ENCODE measurements at regions not wholly inside any gene's neighbourhood (a gene's known extent, or its start where the extent isn't known, plus 50 kb on each side); places are given as distances from the start of the nearest gene placed in this dataset.
"Not testable (repeated sequence)": the region's sequence is repeated elsewhere in the genome, so short reads cannot be mapped to it uniquely, and the experiment has no call there.

DNA sequence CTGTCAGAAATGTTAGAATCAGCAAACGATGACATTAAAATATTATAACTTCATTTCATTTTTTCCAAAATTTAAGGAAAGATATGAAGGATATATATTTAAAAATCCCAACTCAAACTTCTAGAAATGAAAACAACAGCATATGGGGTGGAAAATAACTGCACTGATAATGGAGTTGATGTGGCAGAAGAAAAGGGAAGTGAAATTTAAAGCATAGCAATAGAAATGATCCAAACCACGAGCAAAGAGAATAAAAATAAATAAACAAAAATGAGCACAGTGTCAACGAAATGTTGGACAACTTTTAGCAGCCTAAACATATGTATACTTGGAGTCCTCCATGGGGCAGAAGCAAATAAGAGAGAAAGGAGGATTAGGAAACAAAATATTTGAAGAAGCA lies 280.2 kb downstream of the KCNJ3 start:
- no peak for FAIRE-seq
- no peak for DNase-seq (ENCODE audit: insufficient read length, low spot score)

DNA sequence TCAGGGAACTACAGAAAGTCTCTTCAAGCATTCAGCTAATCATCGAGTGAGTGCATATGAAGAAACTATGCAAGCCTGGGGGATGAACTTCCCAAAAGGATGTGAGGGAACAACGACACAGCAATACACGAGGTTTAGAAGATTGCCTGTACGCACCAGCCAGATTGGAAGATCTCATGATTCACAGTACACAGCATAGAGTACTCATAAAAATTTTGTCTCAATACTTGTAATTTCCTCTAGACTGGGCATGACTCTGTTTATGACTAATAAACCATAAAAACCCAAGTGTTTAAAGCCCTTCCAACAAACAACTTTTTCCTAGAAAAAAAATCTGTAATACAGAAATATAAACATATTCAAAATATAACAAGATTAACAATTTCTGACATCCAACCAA lies 279.7 kb downstream of the KCNJ3 start:
- no peak for FAIRE-seq
- DNase-seq (ENCODE audit: insufficient read length, low spot score): no peak

DNA sequence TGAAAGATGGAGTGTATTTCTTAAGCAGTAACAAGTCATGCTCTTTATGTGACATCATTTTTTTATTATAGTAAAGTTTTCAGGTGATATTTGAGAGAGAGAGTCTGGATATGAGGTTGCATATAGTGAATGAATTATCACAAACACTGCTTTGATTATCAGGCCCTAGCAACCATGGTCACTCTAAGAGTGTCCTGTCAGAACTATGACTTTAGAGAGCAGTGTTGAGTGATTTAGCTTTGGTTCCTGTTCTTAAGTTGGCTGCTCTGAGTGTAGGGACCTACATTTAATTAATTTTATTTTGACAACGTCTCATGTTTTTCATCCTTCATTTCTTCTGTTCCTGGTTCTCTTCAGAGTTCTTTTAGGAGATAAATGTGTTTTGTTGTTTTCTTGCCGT lies 275.5 kb downstream of the KCNJ3 start:
- no peak for DNase-seq (ENCODE audit: insufficient read length, low spot score)
- FAIRE-seq: no peak

DNA sequence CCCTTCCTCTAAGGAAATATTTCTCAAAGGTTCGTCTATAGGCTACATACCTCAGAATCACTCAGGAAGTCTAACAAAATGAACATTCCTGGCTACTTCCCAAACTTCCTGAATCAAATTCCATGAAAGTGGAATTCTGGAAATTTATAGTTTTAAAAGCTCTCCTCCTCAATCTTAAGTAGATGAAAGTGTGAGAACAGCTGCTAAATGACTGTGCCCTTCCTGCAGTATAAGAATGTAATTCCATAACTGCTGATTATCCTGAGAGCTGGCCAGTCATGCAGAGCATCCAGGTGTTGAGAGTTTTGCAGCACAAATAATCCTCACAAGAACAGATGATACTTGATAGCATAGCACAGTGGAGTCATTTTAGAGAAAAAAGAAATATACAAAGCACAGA lies 265.0 kb downstream of the KCNJ3 start:
- DNase-seq (ENCODE audit: insufficient read length, low spot score): no peak
- FAIRE-seq: no peak

DNA sequence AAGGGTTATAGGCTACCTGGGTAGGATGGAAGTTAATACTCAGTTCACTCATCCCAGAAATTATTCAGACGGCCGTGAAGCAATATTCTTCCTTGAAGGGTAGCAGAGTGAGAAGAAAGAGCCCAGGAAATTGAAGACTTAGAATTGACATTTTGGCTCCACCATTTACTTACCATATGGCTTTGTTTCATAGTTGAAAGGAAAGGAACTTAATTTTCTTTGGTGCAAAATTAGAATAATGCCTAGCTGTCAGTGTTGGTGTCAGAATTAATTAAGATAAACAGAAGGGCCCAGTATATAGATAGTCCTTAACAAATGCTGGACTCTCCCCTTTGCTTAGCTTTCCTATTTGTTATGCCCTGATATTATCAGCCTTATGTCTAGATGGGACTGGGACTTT lies 263.2 kb downstream of the KCNJ3 start:
- no peak for DNase-seq (ENCODE audit: insufficient read length, low spot score)
- FAIRE-seq: no peak

DNA sequence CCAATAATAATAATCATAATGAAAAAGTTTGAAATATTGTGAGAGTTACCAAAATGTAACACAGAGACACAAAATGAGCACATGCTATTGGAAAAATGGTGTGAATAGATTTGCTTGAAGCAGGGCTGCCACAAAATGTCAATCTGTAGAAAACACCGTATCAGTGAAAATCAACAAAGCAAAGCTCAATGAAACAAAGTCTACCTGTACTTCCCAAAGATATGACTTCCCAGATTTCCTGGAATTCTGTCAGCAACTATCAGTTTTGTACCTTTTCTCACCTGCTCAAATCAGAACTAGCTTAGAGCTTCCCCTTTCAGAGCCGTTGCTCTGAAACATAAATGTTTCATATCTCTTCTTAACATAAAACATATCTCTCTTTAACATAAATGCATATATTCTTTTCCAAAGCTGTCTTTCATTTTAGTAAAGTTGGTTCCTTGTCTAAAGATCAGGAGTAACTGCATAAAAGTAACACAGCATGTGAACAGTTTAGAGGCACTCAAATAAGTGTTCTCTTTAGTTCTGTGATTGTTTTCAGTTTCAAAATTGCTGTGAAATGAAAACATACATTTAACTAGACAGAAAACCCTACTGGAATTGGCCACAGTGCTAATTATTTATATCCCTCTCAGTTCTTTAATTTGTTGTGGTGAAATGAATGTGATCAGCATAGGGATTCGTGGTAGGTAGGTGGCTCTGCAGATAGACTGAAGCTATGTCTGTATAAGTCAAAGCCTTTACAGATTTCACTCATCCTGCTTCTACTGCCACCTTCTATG lies 262.5 kb downstream of the KCNJ3 start:
- DNase-seq (ENCODE audit: insufficient read length, low spot score) (no peak), FAIRE-seq (no peak)

DNA sequence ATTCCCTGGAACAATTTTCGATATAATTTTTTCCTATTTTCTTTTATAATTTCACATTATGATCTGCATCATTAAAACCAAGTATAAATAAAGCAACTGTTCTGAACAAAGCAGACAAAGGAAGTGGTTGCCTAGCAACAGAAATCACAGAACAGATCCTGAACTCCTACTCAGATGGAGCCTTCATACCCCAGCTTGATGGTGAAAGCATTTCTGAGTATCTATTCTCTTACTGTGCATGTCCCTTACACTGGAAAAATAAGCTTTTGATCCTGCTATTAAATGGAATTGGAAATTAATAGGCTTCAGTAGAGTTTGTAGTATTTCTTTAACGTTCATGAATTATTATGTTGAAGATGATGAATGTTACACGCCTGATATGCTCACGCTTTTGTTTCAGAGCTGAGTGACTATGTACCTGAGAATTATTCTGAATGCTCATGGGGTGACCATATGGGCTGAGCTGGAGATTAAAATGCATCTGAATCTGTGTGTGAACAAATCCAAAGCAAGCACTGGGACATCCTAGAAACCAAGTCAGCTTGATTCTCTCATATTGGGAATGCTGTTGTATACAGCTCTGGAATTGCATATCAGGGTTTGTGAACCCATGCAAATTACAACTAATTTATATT lies 254.0 kb downstream of the KCNJ3 start:
- DNase-seq (ENCODE audit: insufficient read length, low spot score) (no peak), FAIRE-seq (no peak)

DNA sequence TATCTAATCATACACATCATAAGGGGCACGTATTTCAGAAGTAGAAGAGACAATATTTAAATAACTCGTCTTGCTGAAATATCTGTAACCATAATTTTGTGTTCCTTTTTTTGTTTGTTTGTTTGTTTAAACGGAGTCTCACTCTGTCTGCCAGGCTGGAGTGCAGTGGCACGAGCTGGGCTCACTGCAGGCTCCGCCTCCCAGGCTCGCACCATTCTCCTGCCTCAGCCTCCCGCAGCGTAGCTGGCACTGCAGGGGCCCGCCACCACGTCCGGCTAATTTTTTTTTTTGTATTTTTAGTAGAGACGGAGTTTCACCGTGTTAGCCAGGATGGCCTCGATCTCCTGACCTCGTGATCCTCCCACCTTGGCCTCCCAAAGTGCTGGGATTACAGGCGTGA lies 248.9 kb downstream of the KCNJ3 start:
- not testable (repeated sequence) for DNase-seq (ENCODE audit: insufficient read length, low spot score)

DNA sequence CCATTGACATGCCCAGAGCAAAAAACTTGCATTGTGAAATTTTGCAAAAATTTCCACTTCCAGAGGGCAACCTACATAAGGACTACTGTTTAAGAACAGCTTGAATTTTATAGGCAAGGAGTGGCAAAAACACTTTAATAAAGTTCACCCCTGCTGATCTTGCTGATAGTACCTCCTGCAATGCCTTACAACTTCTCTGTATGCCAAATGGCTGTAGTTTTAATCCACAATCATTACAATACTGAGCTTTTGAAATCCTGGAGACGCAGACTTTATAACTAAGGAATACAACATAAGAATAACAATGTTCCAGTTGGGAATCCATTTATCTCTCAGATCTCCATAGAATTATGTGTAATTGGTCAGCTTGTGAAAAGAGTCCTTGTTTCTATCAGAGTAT lies 247.5 kb downstream of the KCNJ3 start:
- DNase-seq (ENCODE audit: insufficient read length, low spot score): no peak

More for the DNA sequence above, 248.9 kb downstream of the KCNJ3 start:
- FAIRE-seq: not testable (repeated sequence)

DNA sequence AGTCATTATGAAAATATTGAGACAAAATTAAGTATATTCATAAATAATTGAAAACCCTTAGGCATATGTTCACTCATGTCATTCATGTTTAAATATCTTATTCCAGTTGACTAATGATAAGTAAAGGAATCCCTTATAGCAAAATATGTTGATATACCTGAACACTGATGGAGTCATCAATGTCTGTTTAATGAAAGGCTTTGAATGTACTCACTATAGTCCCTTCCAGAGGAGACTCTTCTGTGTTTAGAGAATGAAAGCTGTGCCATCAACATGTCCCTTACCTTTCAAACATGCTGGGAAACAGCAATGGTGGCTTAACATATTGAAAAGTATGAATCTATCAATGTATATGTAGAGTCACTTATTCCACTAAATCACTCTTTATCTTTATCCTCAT lies 242.9 kb downstream of the KCNJ3 start:
- DNase-seq (ENCODE audit: insufficient read length, low spot score): no peak

More for the DNA sequence above, 247.5 kb downstream of the KCNJ3 start:
- FAIRE-seq: no peak

DNA sequence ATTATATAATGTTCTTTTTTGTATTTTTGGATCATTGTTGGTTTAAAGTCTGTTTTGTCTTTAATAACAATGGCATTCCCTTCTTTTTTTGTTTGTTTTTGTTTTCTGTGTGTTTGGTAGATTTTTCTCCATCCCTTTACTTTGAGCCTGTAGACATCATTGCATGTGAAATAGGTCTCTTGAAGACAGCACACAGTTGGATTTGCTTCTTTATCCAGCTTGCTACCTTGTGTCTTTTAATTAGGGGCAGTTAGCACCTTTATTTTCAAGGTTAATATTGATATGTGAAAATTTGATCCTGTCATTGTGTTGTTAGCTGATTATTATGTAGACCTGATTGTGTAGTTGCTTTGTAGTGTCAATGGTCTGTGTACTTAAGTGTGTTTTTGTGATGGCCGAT lies 235.7 kb downstream of the KCNJ3 start:
- DNase-seq (ENCODE audit: insufficient read length, low spot score): no peak
- no peak for FAIRE-seq

More for the DNA sequence above, 242.9 kb downstream of the KCNJ3 start:
- no peak for FAIRE-seq

DNA sequence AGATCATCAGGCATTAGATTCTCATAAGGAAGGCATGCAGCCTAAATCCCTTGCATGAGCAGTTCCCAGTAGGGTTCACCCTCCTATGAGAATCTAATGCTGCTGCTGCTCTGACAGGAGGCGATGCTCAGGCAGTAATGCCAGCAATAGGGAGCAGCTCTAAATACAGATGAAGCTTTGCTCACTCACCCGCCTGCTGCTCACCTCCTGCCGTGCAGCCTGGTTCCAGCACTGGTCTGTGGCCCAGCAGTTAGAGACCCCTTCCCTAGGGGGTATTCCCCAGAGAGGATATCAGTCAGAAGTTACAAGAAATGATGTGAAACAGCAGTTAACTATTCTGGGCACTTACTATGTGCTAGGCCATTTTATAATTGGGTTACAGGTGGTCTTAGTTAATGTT lies 226.0 kb downstream of the KCNJ3 start:
- no peak for FAIRE-seq
- no peak for DNase-seq (ENCODE audit: insufficient read length, low spot score)

DNA sequence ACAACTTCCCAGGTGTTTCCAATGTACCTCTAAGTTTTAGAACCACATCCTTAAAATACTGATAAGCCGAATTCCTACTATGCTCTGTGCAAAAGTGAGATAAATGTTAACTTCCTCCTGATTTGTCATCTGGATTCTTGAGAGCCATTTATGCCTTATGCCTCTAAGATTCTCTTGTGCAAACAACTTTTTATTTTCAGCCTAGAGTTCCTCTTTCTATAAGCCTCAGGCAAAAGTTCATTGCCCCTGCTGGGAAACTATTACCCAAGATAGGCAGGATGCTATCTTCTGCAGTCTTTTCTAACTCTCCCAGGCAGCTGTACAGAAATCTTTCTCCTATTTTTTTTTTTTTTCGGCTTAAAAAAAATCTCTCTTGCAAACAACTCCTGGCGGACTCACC lies 216.1 kb downstream of the KCNJ3 start:
- DNase-seq (ENCODE audit: insufficient read length, low spot score) (no peak), FAIRE-seq (no peak)

DNA sequence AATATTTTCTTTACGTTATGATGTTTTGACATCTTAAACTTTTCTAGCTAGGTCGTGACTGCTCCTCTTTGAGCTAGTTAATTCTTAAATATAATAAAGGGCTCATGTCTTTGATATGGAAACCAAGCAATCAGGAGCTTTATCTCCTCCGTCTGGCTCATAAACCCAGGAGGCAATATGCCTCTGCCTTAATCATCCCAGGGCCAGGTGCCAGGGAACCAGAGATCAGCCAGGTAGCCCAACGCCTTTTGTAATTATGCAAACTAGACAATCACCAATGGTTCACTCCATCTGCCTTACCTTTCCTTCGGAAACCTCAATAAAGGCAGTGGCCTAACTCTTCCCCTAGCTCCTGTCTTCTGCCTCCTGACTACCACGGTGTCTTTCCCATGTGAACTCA lies 213.7 kb downstream of the KCNJ3 start:
- no peak for FAIRE-seq
- DNase-seq (ENCODE audit: insufficient read length, low spot score): no peak

DNA sequence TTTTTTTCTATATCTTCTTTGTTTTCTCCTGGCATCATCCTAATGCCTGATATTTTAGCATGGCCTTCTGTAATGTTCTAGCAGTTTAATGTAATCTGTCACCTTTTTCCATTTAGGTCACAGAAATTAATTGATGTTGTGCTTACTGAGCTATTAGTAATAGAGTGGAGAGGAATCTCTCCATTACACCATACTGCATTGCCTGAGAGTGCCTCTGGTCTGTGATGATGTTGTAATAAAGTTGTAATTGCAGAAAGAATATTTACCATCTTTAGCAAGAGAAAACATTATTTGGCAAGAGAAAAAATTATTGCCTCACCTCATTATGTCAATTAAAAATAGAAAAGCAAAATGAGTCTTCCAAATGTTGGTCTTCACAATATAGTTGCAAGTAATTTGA lies 213.2 kb downstream of the KCNJ3 start:
- FAIRE-seq: no peak
- no peak for DNase-seq (ENCODE audit: insufficient read length, low spot score)

DNA sequence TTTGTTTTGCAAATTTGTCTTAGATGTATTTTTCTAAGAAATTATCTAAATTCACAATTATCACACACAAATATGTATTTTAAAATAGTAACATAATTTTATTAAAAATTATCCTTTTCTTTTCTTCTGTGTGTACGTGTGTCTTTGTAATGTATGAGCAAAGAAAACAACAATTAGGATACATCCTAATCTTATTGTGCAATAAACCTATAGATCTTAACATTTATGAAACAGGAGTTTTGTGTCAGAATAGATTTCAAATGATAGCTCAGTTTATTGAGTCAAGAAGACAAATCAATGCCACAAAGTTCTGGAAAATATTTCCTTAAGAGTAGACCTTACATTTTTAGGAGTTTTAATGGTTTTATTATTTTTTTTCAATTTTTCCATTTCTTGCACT lies 212.2 kb downstream of the KCNJ3 start:
- FAIRE-seq (no peak), DNase-seq (ENCODE audit: insufficient read length, low spot score) (no peak)

DNA sequence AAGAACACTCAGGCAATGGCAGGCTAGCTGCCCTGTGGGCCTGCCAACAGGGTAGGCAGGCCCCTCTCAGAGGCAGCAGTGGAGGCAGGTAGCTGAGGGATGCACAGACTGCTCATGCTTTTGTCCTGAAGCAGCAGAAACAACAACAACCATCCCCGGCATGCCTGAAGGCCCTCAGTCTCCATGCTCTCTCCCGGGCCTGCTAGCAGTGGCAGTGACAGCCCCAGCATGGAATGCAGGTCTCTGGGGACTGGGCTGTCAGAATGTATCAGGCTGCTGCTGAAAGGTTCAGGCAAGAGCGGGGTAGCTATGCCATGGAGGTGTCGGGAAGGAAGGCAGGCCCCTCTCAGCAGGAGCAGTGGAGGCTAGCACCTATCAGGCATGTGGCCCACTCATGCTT lies 209.8 kb downstream of the KCNJ3 start:
- no peak for FAIRE-seq
- DNase-seq (ENCODE audit: insufficient read length, low spot score): no peak
